ENCODE measurements at regions not wholly inside any gene's neighbourhood (a gene's known extent, or its start where the extent isn't known, plus 50 kb on each side); places are given as distances from the start of the nearest gene placed in this dataset.
A peak's percentile ranks its signal among the peaks of the same experiment; 100 is the strongest.

DNA sequence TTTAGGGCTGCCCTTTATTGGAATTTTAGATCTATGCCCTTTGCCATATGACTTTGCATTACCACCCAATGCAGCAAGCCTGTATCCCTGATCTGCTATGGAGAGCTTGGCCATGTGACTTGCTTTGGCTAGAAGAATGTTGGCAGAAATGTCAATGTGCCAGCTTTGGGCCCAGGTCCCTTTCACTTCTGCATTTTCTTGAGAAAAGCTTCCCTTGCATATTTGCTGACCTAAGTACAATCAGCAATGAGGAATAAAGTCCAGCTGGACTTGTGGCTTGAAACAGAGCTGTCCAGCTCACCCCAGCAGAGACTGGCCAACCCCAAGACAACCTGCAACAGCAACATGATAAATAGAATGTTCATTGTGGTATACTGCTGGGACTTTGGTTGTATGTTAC, 135.9 kb downstream of the PAH start:
- DNase-seq = no peak

- DNase-seq = no peak
These were observed 141.0 kb downstream of the PAH start for GRCh38 chr12:102776041-102776440.

GRCh38 chr12:102769323-102769916, 147.6 kb downstream of the PAH start:
- peak; percentile 11 for DNase-seq

DNA sequence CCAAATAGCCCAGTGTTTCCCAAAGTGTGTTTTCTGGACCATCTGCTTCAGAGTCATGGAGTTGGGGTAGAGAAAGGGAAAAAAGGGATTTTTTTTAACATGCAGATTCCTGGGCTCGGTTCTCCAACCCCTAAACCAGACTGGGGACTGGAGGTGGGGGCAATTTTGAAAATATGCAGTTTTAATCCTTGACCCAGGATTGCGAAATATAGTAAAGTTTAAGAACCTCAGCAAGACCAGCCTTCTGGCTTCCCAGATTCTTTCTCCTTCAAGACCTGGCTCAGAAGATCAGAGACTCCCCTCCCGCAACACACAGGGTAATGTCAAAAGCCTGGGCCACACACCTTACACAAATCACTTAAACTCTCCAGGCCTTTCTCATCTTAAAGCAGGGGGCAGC, 150.1 kb downstream of the PAH start:
- DNase-seq = no peak

- no peak for DNase-seq
These were observed 151.3 kb downstream of the PAH start for GRCh38 chr12:102765736-102766135.

- no peak for DNase-seq
These were observed 153.6 kb downstream of the PAH start for GRCh38 chr12:102763471-102763870.

DNA sequence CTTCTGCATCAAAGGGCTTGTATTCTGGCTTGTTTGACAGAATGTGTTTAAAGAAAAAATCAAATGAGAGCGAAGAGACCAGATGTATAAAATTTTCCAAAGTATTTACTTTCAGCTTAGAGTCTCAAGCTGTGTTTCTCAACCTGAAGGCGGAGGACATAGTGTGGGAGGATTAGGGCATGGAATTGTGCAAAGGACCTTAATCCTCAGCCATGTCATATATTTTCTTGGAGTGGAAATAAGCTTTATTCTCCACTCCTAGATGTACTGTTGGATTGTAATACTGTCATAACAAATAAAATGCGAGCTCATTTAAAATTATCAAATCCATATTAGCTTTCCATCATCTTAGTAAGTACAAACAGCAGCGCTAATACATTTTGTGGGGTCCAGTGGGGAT, 154.0 kb downstream of the PAH start:
- DNase-seq = no peak

GRCh38 chr12:102760322-102760721, 156.7 kb downstream of the PAH start:
- DNase-seq = no peak

GRCh38 chr12:102759466-102759865, 157.6 kb downstream of the PAH start:
- no peak for DNase-seq

- no peak for DNase-seq
These were observed 159.2 kb downstream of the PAH start for GRCh38 chr12:102757882-102758226.

DNA sequence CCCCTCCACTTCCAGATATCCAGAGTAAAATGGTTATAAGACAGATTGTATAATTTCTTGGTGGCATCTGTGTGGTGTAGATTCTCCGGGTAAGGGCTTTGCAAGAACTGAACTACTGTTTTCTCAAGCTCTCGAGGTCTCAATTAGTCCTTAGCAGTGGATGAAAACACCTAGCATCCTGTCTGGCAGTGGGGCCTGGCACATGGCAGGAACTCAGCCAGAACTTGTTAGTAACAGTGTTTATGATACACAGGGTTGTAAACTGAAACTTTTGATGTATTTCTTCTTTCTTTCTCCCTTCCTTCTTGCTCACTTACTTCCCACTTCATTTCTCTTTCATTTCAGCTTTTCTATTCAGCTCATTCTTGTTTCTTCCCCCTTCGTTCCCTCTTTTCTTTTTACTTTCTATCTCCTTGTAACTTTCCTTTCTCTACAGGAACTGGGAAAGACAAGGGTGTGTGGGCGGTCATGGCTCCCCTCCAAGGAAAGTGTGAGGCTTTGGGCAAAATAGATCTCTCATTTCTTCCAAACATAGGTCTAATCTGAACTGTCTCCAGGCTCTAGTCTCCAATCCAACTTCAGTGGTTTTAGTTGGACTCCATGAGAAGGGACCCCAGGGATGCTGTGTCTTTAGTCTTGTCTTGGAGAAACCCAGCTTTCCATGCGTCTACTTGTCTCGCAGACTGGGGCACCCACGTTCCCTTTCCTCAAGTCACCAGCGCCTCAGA, 159.7 kb downstream of the PAH start:
- DNase-seq = no peak

- no peak for DNase-seq
These were observed 160.5 kb downstream of the PAH start for GRCh38 chr12:102756530-102756929.

DNA sequence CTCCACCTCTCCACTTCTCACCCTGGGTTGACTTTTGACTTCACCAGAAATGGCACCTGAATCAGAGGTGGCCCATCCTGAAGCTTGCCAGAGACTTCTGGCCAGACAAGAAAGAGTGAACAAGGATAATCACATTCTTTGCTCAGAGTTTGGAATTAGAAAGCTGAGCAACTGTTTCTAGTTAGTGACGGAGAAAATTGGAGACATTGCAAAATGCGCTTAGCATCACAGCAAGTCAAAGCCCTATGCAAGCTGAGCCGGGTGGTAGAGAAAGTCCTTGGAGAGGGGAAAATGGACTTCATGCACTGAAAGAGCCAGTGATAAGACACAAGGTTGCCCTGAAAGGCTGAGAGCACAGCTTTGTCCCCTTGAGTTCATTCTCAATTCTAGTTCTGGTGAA, 161.8 kb downstream of the PAH start:
- DNase-seq = no peak

- DNase-seq = no peak
These were observed 163.2 kb downstream of the PAH start for GRCh38 chr12:102753802-102754201.

- DNase-seq = no peak
These were observed 168.3 kb downstream of the PAH start for GRCh38 chr12:102748704-102749103.

DNA sequence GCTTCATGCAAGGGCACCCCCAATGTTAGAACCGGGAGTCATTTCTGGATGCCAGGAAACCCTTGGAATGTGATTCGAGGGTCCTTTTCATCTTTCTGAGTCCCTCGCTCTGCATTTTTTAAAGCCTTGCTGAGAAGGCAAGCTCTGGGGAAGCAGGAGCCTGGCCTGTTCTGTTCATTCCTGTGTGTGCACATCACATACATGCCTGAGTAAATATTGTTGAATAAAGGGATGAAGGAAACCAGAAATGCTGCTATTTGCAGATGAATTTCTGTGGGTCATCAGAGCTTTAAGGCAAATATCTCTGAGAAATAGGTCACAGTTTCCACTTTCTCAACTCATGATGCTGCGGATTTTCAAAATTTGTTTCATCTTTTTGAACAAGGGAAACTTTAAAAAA, 170.1 kb downstream of the PAH start:
- DNase-seq = no peak

GRCh38 chr12:102745971-102746600, 171.0 kb downstream of the PAH start:
- no peak for DNase-seq

- DNase-seq = no peak
These were observed 175.8 kb downstream of the PAH start for GRCh38 chr12:102741196-102741595.

GRCh38 chr12:102740141-102740955, 176.7 kb downstream of the PAH start:
- no peak for DNase-seq

GRCh38 chr12:102736328-102736727, 180.7 kb downstream of the PAH start:
- DNase-seq = no peak

DNA sequence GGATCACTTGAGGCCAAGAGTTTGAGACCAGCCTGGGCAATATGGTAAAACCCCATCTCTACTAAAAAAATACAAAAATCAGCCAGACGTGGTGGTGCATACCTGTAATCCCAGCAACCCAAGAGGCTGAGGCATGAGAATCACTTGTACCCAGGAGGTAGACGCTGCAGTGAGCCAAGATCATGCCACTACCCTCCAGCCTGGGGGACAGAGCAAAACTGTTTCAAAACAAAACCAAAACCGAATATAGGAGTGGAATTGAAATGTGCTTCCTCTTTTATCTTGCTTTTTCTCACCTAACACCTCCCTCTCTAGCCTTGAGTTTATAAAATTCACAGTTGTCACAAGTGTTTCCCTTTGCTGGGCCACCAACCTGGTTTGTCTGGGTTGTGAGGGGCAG, 181.9 kb downstream of the PAH start:
- DNase-seq = no peak

DNA sequence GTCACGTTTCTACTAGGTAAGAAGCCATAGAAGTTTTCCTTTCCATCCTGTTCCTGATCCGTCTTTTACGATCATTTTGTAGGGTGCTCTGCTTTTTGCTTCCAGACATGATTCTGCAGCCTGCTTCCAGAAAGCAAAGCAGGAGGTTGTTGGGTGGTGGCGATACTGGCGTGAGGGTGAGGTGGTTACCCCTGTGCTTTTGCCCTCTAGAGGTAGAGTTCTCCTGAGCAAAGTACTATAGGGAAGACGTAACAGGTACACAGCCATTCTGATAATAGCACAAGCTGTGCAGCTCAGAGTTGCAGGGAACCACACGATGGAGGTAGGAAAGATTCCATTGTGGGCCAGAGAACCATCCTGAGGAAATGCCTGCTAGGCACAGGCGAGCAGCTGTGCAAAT, 186.0 kb downstream of the PAH start:
- DNase-seq = no peak

DNA sequence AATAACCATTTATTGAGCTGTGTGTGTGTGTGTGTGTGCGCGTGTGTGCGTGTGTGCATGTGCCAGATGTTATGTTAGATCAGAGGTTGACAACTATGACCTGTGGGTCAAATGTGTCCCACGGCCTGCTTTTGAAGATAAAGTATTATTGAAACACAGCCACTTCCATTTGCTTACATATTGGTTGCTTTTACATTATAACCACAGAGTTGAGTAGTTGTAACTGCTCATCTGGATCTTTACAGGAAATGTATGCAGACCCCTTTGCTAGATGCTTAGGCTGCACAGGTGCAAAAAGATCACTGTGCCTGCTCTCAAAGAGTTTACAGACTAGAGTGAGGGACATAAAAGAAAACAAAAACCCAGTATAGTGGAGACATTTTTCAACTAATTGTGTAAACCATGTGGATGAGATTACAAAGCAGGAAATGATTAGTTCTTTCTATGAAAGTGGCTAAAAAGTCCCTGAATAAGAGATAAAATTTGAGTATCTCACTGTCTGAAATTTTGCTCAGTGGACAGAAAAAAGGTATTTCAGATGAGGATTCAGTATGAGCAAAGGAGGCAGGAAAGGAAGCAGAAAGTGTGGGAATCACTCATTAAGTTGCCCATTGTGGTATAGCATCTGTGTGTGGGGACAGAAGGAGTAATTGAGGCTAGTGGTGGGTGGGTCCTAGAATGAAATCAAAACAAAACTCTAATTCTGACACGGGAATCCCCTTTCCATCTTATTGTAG, 188.4 kb downstream of the PAH start:
- no peak for DNase-seq

All from T1000 (cell line).